Adrenal gland (tissue), 5 donors: ENCODE measurements at regions not wholly inside any gene's neighbourhood (a gene's known extent, or its start where the extent isn't known, plus 50 kb on each side); places are given as distances from the start of the nearest gene placed in this dataset.
"Not testable (repeated sequence)": the region's sequence is repeated elsewhere in the genome, so short reads cannot be mapped to it uniquely, and the experiment has no call there.

Experiments used
- POLR2A ChIP-seq, 2 donors: fragments of 450-650 bp; IDR thresholded peaks; one replicate each; pipeline ENCODE4 v1.6.1; 2017; ENCODE audit warnings: antibody characterized with exemption in 2 of 2, mild to moderate bottlenecking in 2 of 2, moderate library complexity in 1 of 2
- TF ChIP-seq, protein P1 (sequence below), 6 experiments: fragments of 450-650 bp in 4 of 6; fragments of 200-600 bp in 2 of 6; sonication (generic) in 1 of 6; IDR thresholded peaks; 1 replicate in 5 of 6; 2 replicates in 1 of 6; pipeline versions ENCODE4 v1.5.1 to v1.8.0; 2016 to 2021; ENCODE audit warnings: antibody characterized with exemption in 6 of 6, mild to moderate bottlenecking in 2 of 6, moderate library complexity in 1 of 6
- donor health status: DM: no; HTN: no; CAD: no.

DNA sequence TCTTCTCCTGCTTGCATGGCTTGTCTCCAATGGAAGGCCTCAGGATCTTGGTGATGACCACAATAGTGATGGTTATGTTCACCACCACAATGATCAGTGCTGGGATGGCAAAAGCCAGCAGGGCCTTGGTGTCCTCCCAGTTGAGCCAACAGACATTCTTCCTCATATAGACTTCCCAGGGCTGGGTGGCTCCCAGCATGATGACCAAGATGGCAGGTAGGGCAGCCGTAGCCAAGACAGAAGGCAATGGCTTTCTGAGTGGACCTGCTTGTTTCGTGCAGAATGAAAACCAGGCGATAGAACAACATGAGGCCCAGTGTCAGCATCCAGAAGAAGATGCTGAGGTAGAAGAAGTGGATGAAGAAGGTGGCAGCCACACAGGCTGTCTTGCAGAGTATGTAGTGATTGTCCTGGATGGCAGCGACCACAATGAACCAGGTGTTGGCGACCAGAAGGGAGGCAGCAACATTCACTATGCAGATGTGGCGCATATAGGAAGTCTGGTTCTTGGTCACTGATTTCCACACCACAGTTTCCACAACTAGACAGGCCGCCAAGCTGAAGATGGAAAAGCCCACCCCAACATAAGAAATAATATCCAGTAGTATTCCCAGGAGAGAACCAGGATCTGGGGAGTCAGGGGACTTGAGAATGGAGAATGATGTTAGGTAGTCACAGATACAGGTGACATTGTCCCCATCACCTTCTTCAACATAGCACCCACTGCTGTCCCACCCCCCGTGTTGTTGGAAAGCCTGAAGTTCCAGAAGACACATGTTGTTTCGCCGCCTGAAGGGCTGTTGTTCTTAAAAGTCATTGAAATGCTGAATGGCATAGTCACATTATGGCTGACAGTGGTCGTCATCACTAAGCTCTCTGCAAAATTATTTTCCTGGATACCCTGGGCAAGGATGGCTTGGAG, 1671.4 kb downstream of the SPATA31A7 start:
- TF ChIP-seq, protein P1, sequence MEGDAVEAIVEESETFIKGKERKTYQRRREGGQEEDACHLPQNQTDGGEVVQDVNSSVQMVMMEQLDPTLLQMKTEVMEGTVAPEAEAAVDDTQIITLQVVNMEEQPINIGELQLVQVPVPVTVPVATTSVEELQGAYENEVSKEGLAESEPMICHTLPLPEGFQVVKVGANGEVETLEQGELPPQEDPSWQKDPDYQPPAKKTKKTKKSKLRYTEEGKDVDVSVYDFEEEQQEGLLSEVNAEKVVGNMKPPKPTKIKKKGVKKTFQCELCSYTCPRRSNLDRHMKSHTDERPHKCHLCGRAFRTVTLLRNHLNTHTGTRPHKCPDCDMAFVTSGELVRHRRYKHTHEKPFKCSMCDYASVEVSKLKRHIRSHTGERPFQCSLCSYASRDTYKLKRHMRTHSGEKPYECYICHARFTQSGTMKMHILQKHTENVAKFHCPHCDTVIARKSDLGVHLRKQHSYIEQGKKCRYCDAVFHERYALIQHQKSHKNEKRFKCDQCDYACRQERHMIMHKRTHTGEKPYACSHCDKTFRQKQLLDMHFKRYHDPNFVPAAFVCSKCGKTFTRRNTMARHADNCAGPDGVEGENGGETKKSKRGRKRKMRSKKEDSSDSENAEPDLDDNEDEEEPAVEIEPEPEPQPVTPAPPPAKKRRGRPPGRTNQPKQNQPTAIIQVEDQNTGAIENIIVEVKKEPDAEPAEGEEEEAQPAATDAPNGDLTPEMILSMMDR (IDR thresholded peaks at IDR 0.05) = not testable (repeated sequence)
- not testable (repeated sequence) for TF ChIP-seq POLR2A (IDR thresholded peaks at IDR 0.05)
